ENCODE measurements at regions not wholly inside any gene's neighbourhood (a gene's known extent, or its start where the extent isn't known, plus 50 kb on each side); places are given as distances from the start of the nearest gene placed in this dataset.
"Not testable (repeated sequence)": the region's sequence is repeated elsewhere in the genome, so short reads cannot be mapped to it uniquely, and the experiment has no call there.

DNA sequence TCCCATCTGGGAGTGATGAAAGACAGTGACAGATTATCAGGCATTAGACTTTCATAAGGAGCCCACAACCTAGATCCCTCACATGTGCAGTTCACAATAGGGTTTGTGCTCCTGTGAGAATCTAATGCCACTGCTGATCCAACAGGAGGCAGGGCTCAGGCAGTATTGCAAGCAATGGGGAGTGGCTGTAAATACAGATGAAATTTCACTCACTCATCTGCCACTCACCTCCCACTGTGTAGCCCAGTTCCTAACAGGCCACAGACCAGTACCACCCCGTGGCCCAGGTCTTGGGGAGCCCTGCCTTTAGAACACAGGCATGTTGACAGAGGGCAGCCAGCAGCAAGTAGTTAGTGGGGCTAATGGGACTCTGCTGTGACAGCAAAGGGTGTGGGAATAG is 137.3 kb upstream of the NANOS1 start:
- TF ChIP-seq, protein P1, sequence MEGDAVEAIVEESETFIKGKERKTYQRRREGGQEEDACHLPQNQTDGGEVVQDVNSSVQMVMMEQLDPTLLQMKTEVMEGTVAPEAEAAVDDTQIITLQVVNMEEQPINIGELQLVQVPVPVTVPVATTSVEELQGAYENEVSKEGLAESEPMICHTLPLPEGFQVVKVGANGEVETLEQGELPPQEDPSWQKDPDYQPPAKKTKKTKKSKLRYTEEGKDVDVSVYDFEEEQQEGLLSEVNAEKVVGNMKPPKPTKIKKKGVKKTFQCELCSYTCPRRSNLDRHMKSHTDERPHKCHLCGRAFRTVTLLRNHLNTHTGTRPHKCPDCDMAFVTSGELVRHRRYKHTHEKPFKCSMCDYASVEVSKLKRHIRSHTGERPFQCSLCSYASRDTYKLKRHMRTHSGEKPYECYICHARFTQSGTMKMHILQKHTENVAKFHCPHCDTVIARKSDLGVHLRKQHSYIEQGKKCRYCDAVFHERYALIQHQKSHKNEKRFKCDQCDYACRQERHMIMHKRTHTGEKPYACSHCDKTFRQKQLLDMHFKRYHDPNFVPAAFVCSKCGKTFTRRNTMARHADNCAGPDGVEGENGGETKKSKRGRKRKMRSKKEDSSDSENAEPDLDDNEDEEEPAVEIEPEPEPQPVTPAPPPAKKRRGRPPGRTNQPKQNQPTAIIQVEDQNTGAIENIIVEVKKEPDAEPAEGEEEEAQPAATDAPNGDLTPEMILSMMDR (IDR thresholded peaks at IDR 0.05; ENCODE audit: low read depth, low read length): no peak
- CTCF ChIA-PET: no interaction called here
- POLR2A ChIA-PET: no interaction called here

DNA sequence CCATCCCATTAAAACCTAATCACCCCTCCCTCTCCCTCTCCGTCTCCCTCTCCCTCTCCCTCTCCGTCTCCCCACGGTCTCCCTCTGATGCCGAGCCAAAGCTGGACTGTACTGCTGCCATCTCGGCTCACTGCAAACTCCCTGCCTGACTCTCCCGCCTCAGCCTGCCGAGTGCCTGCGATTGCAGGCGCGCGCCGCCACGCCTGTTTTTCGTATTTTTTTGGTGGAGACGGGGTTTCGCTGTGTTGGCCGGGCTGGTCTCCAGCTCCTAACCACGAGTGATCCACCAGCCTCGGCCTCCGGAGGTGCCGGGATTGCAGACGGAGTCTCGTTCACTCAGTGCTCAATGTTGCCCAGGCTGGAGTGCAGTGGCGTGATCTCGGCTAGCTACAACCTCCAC is 134.6 kb upstream of the NANOS1 start:
- POLR2A ChIA-PET: not testable (repeated sequence)

More for the DNA sequence above, 137.3 kb upstream of the NANOS1 start:
- no peak overlapping the region for H3K27ac ChIP-seq (ENCODE audit: low read depth, low read length)
- DNase-seq (ENCODE audit: low read depth, low spot score): no peak
- no peak overlapping the region for H3K4me3 ChIP-seq (ENCODE audit: low read depth, low read length)
- no peaks in the 10 kb centered on the region for H3K27me3 ChIP-seq (ENCODE audit: control insufficient read depth, insufficient read depth, low read length)
- no peaks in the 10 kb centered on the region for H3K9me3 ChIP-seq (ENCODE audit: control insufficient read depth, insufficient read depth, low read length)

DNA sequence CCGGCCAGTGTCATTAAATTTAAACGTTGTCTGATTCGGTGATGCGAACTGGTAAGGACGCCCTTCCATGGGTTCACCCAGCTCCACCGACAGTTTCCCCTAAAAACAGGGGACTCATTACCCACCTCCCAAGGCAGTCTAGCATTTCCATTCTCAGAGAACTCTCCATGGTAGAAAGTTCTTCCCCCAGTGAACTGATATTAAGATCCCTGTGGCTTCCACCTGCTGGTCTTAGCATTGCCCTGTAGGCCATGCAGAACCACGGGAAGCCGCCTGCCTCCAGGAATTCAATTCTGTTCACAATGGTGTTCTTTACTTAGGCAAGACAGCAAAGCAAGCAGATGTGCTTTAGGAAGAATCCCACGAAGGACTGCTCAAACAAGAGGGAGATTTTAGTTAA is 128.9 kb upstream of the NANOS1 start:
- Histone ChIP-seq H3K27me3 (ENCODE audit: control insufficient read depth, insufficient read depth, low read length) (no peaks in the 10 kb centered on the region), H3K4me3 (ENCODE audit: low read depth, low read length) (no peak overlapping the region), H3K9me3 (ENCODE audit: control insufficient read depth, insufficient read depth, low read length) (no peaks in the 10 kb centered on the region), H3K27ac (ENCODE audit: low read depth, low read length) (no peak overlapping the region)
- DNase-seq (ENCODE audit: low read depth, low spot score): no peak
- ChIA-PET POLR2A (no interaction called here), CTCF (no interaction called here)
- TF ChIP-seq, protein P1 (IDR thresholded peaks at IDR 0.05; ENCODE audit: low read depth, low read length): no peak

More for the DNA sequence above, 134.6 kb upstream of the NANOS1 start:
- DNase-seq (ENCODE audit: low read depth, low spot score); H3K27ac ChIP-seq (ENCODE audit: low read depth, low read length); CTCF ChIA-PET; H3K4me3 ChIP-seq (ENCODE audit: low read depth, low read length); H3K9me3 ChIP-seq (ENCODE audit: control insufficient read depth, insufficient read depth, low read length); H3K27me3 ChIP-seq (ENCODE audit: control insufficient read depth, insufficient read depth, low read length): not testable (repeated sequence)

DNA sequence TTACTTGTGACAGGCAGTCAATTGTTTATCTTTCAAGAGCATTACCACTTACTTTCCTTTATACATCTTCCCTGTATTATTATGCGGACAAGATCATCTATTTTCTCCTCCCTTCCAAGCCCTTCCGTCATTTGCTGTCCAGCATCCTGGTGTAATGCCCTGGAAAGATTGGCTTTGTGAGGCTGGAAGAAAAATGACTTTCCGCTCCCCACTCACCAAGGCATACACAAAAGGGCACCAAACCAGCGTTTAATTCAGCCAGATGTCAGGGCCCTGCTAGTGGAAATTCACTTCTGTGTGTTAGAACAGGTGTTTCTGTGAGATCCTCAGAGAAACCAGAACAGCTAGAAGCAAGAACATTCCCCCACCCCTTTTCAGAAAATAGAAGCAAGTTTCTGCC is 128.1 kb upstream of the NANOS1 start:
- POLR2A ChIA-PET: no interaction called here
- TF ChIP-seq, protein P1 (IDR thresholded peaks at IDR 0.05; ENCODE audit: low read depth, low read length): no peak
- no peak for DNase-seq (ENCODE audit: low read depth, low spot score)

DNA sequence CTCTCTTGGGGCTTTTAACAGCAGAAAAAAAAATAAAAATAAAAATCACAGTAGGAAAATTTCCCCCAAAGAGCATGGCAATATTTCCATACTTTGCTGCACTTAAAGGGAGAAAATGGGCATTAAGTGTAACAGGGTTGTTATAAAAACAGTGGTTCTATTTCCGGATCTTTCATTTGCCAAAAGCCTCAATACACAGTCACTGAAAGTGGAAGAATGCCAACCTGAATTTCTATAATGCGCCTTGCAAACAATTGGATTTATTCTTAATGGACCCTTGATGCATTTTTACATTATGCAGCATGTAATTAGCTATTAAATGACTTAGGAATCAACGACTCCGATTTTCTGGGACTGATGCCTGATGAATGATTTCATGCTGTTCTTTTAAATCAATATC is 127.6 kb upstream of the NANOS1 start:
- DNase-seq (ENCODE audit: low read depth, low spot score): no peak
- no peak overlapping the region for H3K4me3 ChIP-seq (ENCODE audit: low read depth, low read length)
- CTCF ChIA-PET: no interaction called here
- H3K9me3 ChIP-seq (ENCODE audit: control insufficient read depth, insufficient read depth, low read length): no peaks in the 10 kb centered on the region
- TF ChIP-seq, protein P1 (IDR thresholded peaks at IDR 0.05; ENCODE audit: low read depth, low read length): no peak
- H3K27ac ChIP-seq (ENCODE audit: low read depth, low read length): no peak overlapping the region
- POLR2A ChIA-PET: no interaction called here
- no peaks in the 10 kb centered on the region for H3K27me3 ChIP-seq (ENCODE audit: control insufficient read depth, insufficient read depth, low read length)

More for the DNA sequence above, 128.1 kb upstream of the NANOS1 start:
- Histone ChIP-seq H3K4me3 (ENCODE audit: low read depth, low read length) (no peak overlapping the region), H3K27me3 (ENCODE audit: control insufficient read depth, insufficient read depth, low read length) (no peaks in the 10 kb centered on the region), H3K27ac (ENCODE audit: low read depth, low read length) (no peak overlapping the region), H3K9me3 (ENCODE audit: control insufficient read depth, insufficient read depth, low read length) (no peaks in the 10 kb centered on the region)
- CTCF ChIA-PET: no interaction called here

DNA sequence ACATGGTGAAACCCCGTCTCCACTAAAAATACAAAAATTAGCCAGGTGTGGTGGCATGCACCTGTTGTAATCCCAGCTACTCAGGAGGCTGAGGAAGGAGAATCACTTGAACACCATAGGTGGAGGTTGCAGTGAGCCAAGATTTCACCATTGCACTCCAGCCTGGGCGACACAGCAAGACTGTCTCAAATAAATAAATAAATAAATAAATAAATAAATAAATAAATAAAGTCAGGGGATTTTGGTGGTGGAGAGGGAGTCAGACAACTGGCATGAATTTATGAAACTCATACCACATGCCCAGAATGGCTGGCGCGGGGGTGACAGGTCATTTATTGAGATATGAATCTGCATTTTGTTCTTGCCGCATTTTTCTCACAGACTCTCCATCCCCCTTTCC is 126.9 kb upstream of the NANOS1 start:
- H3K27ac ChIP-seq (ENCODE audit: low read depth, low read length); POLR2A ChIA-PET; H3K27me3 ChIP-seq (ENCODE audit: control insufficient read depth, insufficient read depth, low read length); H3K4me3 ChIP-seq (ENCODE audit: low read depth, low read length); H3K9me3 ChIP-seq (ENCODE audit: control insufficient read depth, insufficient read depth, low read length); DNase-seq (ENCODE audit: low read depth, low spot score); CTCF ChIA-PET: not testable (repeated sequence)

Measured in AG04450 (cell line).